ENCODE measurements at regions not wholly inside any gene's neighbourhood (a gene's known extent, or its start where the extent isn't known, plus 50 kb on each side); places are given as distances from the start of the nearest gene placed in this dataset.

DNA sequence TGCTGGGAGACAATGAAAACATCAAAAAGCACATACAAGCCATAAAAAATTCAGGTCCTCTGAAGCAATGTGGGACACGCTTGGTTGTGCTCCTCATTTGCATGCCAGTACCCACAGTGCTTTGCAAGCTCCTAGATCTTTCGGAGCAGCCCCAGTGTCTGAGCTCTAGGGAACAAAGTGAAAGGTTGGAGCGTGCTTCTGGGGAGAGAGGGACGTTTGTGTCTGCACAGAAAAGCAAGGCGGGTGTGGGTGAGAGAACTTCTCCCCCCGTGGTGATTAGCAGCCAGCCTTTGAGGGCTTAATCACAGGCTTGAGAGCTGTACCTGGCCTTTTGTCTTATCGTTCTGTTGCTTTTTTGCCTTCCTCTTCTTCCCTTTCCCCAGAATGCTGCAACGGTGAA lies 76.7 kb upstream of the HABP2 start:
- TF ChIP-seq, protein P1, sequence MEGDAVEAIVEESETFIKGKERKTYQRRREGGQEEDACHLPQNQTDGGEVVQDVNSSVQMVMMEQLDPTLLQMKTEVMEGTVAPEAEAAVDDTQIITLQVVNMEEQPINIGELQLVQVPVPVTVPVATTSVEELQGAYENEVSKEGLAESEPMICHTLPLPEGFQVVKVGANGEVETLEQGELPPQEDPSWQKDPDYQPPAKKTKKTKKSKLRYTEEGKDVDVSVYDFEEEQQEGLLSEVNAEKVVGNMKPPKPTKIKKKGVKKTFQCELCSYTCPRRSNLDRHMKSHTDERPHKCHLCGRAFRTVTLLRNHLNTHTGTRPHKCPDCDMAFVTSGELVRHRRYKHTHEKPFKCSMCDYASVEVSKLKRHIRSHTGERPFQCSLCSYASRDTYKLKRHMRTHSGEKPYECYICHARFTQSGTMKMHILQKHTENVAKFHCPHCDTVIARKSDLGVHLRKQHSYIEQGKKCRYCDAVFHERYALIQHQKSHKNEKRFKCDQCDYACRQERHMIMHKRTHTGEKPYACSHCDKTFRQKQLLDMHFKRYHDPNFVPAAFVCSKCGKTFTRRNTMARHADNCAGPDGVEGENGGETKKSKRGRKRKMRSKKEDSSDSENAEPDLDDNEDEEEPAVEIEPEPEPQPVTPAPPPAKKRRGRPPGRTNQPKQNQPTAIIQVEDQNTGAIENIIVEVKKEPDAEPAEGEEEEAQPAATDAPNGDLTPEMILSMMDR (IDR thresholded peaks at IDR 0.05): no peak
- TF ChIP-seq POLR2AphosphoS5 (IDR thresholded peaks at IDR 0.05): no peak
